Fibroblast of lung (primary cell): ENCODE measurements at regions not wholly inside any gene's neighbourhood (a gene's known extent, or its start where the extent isn't known, plus 50 kb on each side); places are given as distances from the start of the nearest gene placed in this dataset.

Experiments
- DNase-seq, 2 donors: peaks; one replicate each; pipeline versions ENCODE4 v3.0.0 to v3.0.0-alpha.2; 2010; ENCODE audit warnings: low read depth in 2 of 2
- H2AFZ ChIP-seq: 2 replicates; pipeline ENCODE4 v1.5.1; 2012; ENCODE audit warnings: low read length, control low read depth, inconsistent platforms
- H3K27ac ChIP-seq: 2 replicates; pipeline ENCODE4 v1.5.1; 2011; ENCODE audit warnings: low read length, control low read depth; ENCODE audit not compliant: insufficient read depth
- H3K27me3 ChIP-seq: 2 replicates; pipeline ENCODE4 v1.5.1; 2011; ENCODE audit warnings: mild to moderate bottlenecking, low read length; ENCODE audit not compliant: control insufficient read depth, insufficient read depth
- H3K36me3 ChIP-seq: 2 replicates; pipeline ENCODE4 v1.5.1; 2011; ENCODE audit warnings: low read length; ENCODE audit not compliant: control insufficient read depth, insufficient read depth
- H3K4me1 ChIP-seq: 2 replicates; pipeline ENCODE4 v1.5.1; 2011; ENCODE audit warnings: low read length; ENCODE audit not compliant: control insufficient read depth, insufficient read depth; ENCODE audit errors: extremely low read depth
- H3K4me2 ChIP-seq: 2 replicates; pipeline ENCODE4 v1.5.1; 2011; ENCODE audit warnings: low read length, control low read depth; ENCODE audit not compliant: insufficient read depth; ENCODE audit errors: extremely low read depth
- H3K4me3 ChIP-seq, 4 experiments: fragments of 200-600 bp in 1 of 4; sonication (generic) in 1 of 4; replicated peaks in 1 of 4; 2 replicates each; pipeline ENCODE4 v1.5.1; 2011 to 2016; ENCODE audit warnings: low read length in 4 of 4, low read depth in 3 of 4, mild to moderate bottlenecking in 3 of 4, control low read depth in 2 of 4, inconsistent platforms in 1 of 4, mixed read lengths in 1 of 4; ENCODE audit not compliant: insufficient read depth in 1 of 4; ENCODE audit errors: control extremely low read depth in 1 of 4
- H3K79me2 ChIP-seq: 2 replicates; pipeline ENCODE4 v1.5.1; 2012; ENCODE audit warnings: mild to moderate bottlenecking, low read length, inconsistent platforms; ENCODE audit not compliant: control insufficient read depth, insufficient read depth
- H3K9ac ChIP-seq: 2 replicates; pipeline ENCODE4 v1.5.1; 2011; ENCODE audit warnings: mild to moderate bottlenecking, low read length, control low read depth; ENCODE audit not compliant: insufficient read depth
- H3K9me3 ChIP-seq: 2 replicates; pipeline ENCODE4 v1.5.1; 2012; ENCODE audit warnings: low read depth, low read length; ENCODE audit not compliant: control insufficient read depth, insufficient read depth
- H4K20me1 ChIP-seq: 2 replicates; pipeline ENCODE4 v1.5.1; 2011; ENCODE audit warnings: low read length; ENCODE audit not compliant: control insufficient read depth, insufficient read depth; ENCODE audit errors: extremely low read depth
- EZH2 ChIP-seq: IDR thresholded peaks from 2 replicates; pipeline ENCODE4 v1.5.1; 2012; ENCODE audit warnings: low read length, control low read depth, mild to moderate bottlenecking; ENCODE audit errors: missing control alignments
- TF ChIP-seq, protein P1 (sequence below), 2 donors: IDR thresholded peaks in 1 of 2; conservative IDR thresholded peaks in 1 of 2; 1 replicate in 1 of 2; 2 replicates in 1 of 2; pipeline ENCODE4 v1.5.1; 2011 to 2012; ENCODE audit warnings: low read length in 2 of 2, control low read depth in 1 of 2, inconsistent platforms in 1 of 2, low read depth in 1 of 2, mild to moderate bottlenecking in 1 of 2

DNA sequence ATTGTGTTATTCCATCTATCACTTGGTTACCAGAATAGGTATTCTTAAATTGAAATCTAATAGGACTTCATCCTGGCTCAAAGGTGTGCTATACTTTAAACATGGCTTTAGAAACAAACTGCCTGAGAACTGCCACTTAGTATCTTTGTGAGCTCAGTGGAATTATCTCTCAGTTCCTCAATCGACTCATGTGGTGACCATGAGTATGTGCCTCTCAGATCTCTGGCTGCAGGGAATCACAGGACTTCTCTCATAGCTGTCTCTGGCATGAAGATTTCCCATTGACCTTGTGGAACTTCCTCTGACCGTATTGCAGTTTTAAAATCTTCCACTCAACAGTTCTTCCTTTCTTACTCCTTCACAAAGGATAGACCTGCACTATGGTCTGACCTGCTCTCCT, 681.9 kb upstream of the BOD1L1 start:
- Histone ChIP-seq H3K4me3 (no peak overlapping the region), H3K9ac (no peak overlapping the region), H3K27ac (no peak overlapping the region), H4K20me1 (no peaks in the 10 kb centered on the region), H3K36me3 (no peaks in the 10 kb centered on the region), H2AFZ (no peak overlapping the region), H3K79me2 (no peaks in the 10 kb centered on the region), H3K27me3 (no peaks in the 10 kb centered on the region), H3K4me2 (no peak overlapping the region), H3K9me3 (no peaks in the 10 kb centered on the region), H3K4me1 (no peaks in the 10 kb centered on the region)
- DNase-seq = no peak
- no peak for TF ChIP-seq EZH2
- TF ChIP-seq, protein P1, sequence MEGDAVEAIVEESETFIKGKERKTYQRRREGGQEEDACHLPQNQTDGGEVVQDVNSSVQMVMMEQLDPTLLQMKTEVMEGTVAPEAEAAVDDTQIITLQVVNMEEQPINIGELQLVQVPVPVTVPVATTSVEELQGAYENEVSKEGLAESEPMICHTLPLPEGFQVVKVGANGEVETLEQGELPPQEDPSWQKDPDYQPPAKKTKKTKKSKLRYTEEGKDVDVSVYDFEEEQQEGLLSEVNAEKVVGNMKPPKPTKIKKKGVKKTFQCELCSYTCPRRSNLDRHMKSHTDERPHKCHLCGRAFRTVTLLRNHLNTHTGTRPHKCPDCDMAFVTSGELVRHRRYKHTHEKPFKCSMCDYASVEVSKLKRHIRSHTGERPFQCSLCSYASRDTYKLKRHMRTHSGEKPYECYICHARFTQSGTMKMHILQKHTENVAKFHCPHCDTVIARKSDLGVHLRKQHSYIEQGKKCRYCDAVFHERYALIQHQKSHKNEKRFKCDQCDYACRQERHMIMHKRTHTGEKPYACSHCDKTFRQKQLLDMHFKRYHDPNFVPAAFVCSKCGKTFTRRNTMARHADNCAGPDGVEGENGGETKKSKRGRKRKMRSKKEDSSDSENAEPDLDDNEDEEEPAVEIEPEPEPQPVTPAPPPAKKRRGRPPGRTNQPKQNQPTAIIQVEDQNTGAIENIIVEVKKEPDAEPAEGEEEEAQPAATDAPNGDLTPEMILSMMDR (conservative IDR thresholded peaks at IDR 0.05 in 1 of 2, IDR thresholded peaks at IDR 0.05 in 1 of 2; ENCODE audit: low read depth in 1 of 2, low read length in 2 of 2) = no peak

DNA sequence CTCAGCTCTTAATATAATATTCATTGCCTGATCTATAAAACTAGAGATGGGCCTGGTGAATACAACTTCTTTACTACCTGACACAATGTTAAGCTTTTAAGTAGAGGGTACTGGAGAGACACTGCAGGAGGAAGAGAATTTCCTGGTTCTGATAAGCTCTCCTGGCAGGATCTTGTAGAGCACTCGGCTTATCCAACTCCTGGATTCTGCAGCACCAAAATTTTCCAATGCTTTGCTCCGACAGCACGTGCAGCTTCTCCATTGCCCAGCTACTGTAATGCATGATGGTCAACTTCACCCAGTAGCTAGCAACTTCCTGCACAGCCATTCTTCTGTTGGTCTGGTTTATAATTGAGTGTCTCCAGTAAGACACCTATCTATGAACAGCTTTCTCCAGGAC, 686.2 kb upstream of the BOD1L1 start:
- no peaks in the 10 kb centered on the region for H3K36me3 ChIP-seq
- H3K27ac ChIP-seq = no peak overlapping the region
- H3K4me2 ChIP-seq = no peak overlapping the region
- DNase-seq = no peak
- H3K9ac ChIP-seq = no peak overlapping the region
- no peaks in the 10 kb centered on the region for H3K4me1 ChIP-seq
- no peak overlapping the region for H2AFZ ChIP-seq
- no peaks in the 10 kb centered on the region for H3K79me2 ChIP-seq
- H3K9me3 ChIP-seq = no peaks in the 10 kb centered on the region
- H3K27me3 ChIP-seq = no peaks in the 10 kb centered on the region
- no peak overlapping the region for H3K4me3 ChIP-seq
- TF ChIP-seq EZH2 = no peak
- TF ChIP-seq, protein P1 (conservative IDR thresholded peaks at IDR 0.05 in 1 of 2, IDR thresholded peaks at IDR 0.05 in 1 of 2; ENCODE audit: low read depth in 1 of 2, low read length in 2 of 2) = no peak
- no peaks in the 10 kb centered on the region for H4K20me1 ChIP-seq

DNA sequence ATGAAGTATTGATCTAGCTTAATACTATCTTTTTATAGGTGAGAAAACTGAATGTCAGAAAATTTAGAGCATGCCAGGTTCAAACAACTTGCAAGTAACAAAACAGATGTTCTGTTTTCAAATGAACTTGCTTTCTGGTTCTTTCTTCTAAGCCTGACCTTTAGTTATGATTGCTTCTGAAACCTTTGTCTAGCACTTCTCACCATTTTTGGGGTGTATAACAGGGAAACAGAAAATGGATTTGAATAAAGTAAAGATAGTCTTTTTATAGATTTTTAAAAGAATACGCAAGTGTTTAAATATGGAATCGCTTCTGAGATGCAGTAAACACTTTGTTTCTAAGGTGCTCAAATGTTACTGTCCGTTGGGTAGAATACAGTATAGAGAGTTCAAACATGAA, 687.2 kb upstream of the CPEB2 start:
- no peaks in the 10 kb centered on the region for H3K27me3 ChIP-seq
- no peaks in the 10 kb centered on the region for H3K36me3 ChIP-seq
- no peak overlapping the region for H3K9ac ChIP-seq
- H3K27ac ChIP-seq = no peak overlapping the region
- H3K79me2 ChIP-seq = no peaks in the 10 kb centered on the region
- DNase-seq = no peak
- H3K4me3 ChIP-seq = no peak overlapping the region
- no peak overlapping the region for H3K4me2 ChIP-seq
- H4K20me1 ChIP-seq = no peaks in the 10 kb centered on the region
- no peak for TF ChIP-seq EZH2
- no peaks in the 10 kb centered on the region for H3K9me3 ChIP-seq
- H3K4me1 ChIP-seq = no peaks in the 10 kb centered on the region
- H2AFZ ChIP-seq = no peak overlapping the region
